WTC11 (cell line): ENCODE measurements at regions not wholly inside any gene's neighbourhood (a gene's known extent, or its start where the extent isn't known, plus 50 kb on each side); places are given as distances from the start of the nearest gene placed in this dataset.

ENCODE experiments used
- CTCF ChIP-seq: fragments of 200-600 bp; IDR thresholded peaks from 2 replicates; pipeline ENCODE4 v1.8.0; 2022; ENCODE audit warnings: antibody characterized with exemption
- FOXJ3 ChIP-seq: sonication (generic); formaldehyde crosslinking; IDR thresholded peaks from 2 replicates; pipeline ENCODE4 v1.9.0; 2021; ENCODE audit warnings: missing genetic modification reagents, mild to moderate bottlenecking, borderline replicate concordance
- FOXP1 ChIP-seq: sonication (generic); formaldehyde crosslinking; IDR thresholded peaks from 2 replicates; pipeline ENCODE4 v1.8.0; 2022; ENCODE audit warnings: missing genetic modification reagents, mild to moderate bottlenecking, moderate library complexity, borderline replicate concordance
- USF2 ChIP-seq: sonication (generic); formaldehyde crosslinking; IDR thresholded peaks from 2 replicates; pipeline ENCODE4 v1.8.1; 2023; ENCODE audit warnings: mild to moderate bottlenecking, missing genetic modification reagents, moderate library complexity
- ZBTB43 ChIP-seq: sonication (generic); formaldehyde crosslinking; IDR thresholded peaks from 2 replicates; pipeline ENCODE4 v1.8.1; 2023; ENCODE audit warnings: mild to moderate bottlenecking, missing genetic modification reagents
- ZNF121 ChIP-seq: sonication (generic); formaldehyde crosslinking; IDR thresholded peaks from 2 replicates; pipeline ENCODE4 v1.8.0; 2023; ENCODE audit warnings: missing genetic modification reagents

- TF ChIP-seq CTCF (no peak), ZBTB43 (CRISPR knock-in tag) (no peak), ZNF121 (CRISPR knock-in tag) (no peak), FOXJ3 (no peak), USF2 (CRISPR knock-in tag) (no peak), FOXP1 (CRISPR knock-in tag) (no peak)
These were observed 72.8 kb upstream of the CTDP1 start for GRCh38 chr18:79606621-79607331.
